ENCODE measurements at regions not wholly inside any gene's neighbourhood (a gene's known extent, or its start where the extent isn't known, plus 50 kb on each side); places are given as distances from the start of the nearest gene placed in this dataset.

DNA sequence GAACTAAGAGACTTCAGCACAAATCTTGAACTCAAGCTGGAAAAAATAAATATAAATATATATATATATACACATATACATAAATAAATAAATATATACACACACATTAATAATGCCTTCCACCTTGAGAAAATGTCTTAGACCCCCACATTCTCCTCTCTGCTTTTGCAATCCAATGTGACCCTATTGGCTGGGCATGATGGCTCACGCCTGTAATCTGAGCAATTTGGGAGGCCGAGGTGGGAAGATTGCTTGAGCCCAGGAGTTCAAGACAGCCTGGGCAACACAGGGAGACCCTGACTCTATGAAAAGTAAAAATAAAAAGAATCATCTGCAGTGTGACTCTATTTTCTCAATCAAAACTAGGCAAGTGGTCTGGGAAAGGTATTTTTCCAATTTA is 424.1 kb upstream of the NFE2L3 start:
- no peak for DNase-seq
- Mint-ChIP-seq H3K36me3 (ENCODE audit: unreplicated experiment) (no peaks in the 10 kb centered on the region), H3K9me3 (ENCODE audit: unreplicated experiment) (peaks cover 9% of the 10 kb centered on the region), H3K27me3 (ENCODE audit: unreplicated experiment) (peaks cover 10% of the 10 kb centered on the region), H3K4me3 (ENCODE audit: unreplicated experiment) (no peak overlapping the region), H3K27ac (ENCODE audit: unreplicated experiment) (no peak overlapping the region), H3K4me1 (ENCODE audit: low read depth, unreplicated experiment) (peaks cover 34% of the 10 kb centered on the region)
- TF ChIP-seq CTCF (IDR thresholded peaks at IDR 0.05; ENCODE audit: partially characterized antibody, unreplicated experiment), result no peak

GRCh38 chr7:25731068-25731845 is 420.7 kb upstream of the NFE2L3 start:
- DNase-seq, result no peak
- Mint-ChIP-seq H3K4me3 (ENCODE audit: unreplicated experiment) (no peak overlapping the region), H3K27me3 (ENCODE audit: unreplicated experiment) (peaks cover 3% of the 10 kb centered on the region), H3K27ac (ENCODE audit: unreplicated experiment) (no peak overlapping the region), H3K4me1 (ENCODE audit: low read depth, unreplicated experiment) (peaks cover 17% of the 10 kb centered on the region), H3K9me3 (ENCODE audit: unreplicated experiment) (peaks cover 2% of the 10 kb centered on the region), H3K36me3 (ENCODE audit: unreplicated experiment) (no peaks in the 10 kb centered on the region)
- no peak for TF ChIP-seq CTCF (IDR thresholded peaks at IDR 0.05; ENCODE audit: partially characterized antibody, unreplicated experiment)

- H3K4me3 Mint-ChIP-seq (ENCODE audit: unreplicated experiment), result no peak overlapping the region
- TF ChIP-seq CTCF (IDR thresholded peaks at IDR 0.05; ENCODE audit: partially characterized antibody, unreplicated experiment), result no peak
These were observed 420.2 kb upstream of the NFE2L3 start for GRCh38 chr7:25731846-25732245.

GRCh38 chr7:25732766-25733217 is 419.2 kb upstream of the NFE2L3 start:
- H3K4me3 Mint-ChIP-seq (ENCODE audit: unreplicated experiment), result no peak overlapping the region
- TF ChIP-seq CTCF (IDR thresholded peaks at IDR 0.05; ENCODE audit: partially characterized antibody, unreplicated experiment), result no peak
- peaks cover 5% of the 10 kb centered on the region for H3K4me1 Mint-ChIP-seq (ENCODE audit: low read depth, unreplicated experiment)
- H3K9me3 Mint-ChIP-seq (ENCODE audit: unreplicated experiment), result no peaks in the 10 kb centered on the region
- no peak overlapping the region for H3K27ac Mint-ChIP-seq (ENCODE audit: unreplicated experiment)
- H3K27me3 Mint-ChIP-seq (ENCODE audit: unreplicated experiment), result no peaks in the 10 kb centered on the region
- H3K36me3 Mint-ChIP-seq (ENCODE audit: unreplicated experiment), result no peaks in the 10 kb centered on the region
- DNase-seq, result peak; percentile 34

More at GRCh38 chr7:25731846-25732245, 420.2 kb upstream of the NFE2L3 start:
- H3K36me3 Mint-ChIP-seq (ENCODE audit: unreplicated experiment), result no peaks in the 10 kb centered on the region
- H3K27me3 Mint-ChIP-seq (ENCODE audit: unreplicated experiment), result no peaks in the 10 kb centered on the region
- no peak for DNase-seq
- H3K4me1 Mint-ChIP-seq (ENCODE audit: low read depth, unreplicated experiment), result peaks cover 11% of the 10 kb centered on the region
- H3K27ac Mint-ChIP-seq (ENCODE audit: unreplicated experiment), result no peak overlapping the region
- H3K9me3 Mint-ChIP-seq (ENCODE audit: unreplicated experiment), result peaks cover 1% of the 10 kb centered on the region

- Mint-ChIP-seq H3K4me3 (ENCODE audit: unreplicated experiment) (no peak overlapping the region), H3K36me3 (ENCODE audit: unreplicated experiment) (no peaks in the 10 kb centered on the region), H3K4me1 (ENCODE audit: low read depth, unreplicated experiment) (peaks cover 2% of the 10 kb centered on the region), H3K27me3 (ENCODE audit: unreplicated experiment) (no peaks in the 10 kb centered on the region), H3K27ac (ENCODE audit: unreplicated experiment) (no peak overlapping the region), H3K9me3 (ENCODE audit: unreplicated experiment) (no peaks in the 10 kb centered on the region)
- DNase-seq, result no peak
- TF ChIP-seq CTCF (IDR thresholded peaks at IDR 0.05; ENCODE audit: partially characterized antibody, unreplicated experiment), result no peak
These were observed 416.2 kb upstream of the NFE2L3 start for GRCh38 chr7:25735674-25736242.

All from glutamatergic neuron (in vitro differentiated cells).